Left lung (tissue), 4 donors: ENCODE measurements at regions not wholly inside any gene's neighbourhood (a gene's known extent, or its start where the extent isn't known, plus 50 kb on each side); places are given as distances from the start of the nearest gene placed in this dataset.
A peak's percentile ranks its signal among the peaks of the same experiment; 100 is the strongest.

Experiments used
- ATAC-seq: fragments of 200-7000 bp; cut with Tn5 transposase; one replicate; pipeline ENCODE4 v1.9.1; 2020; ENCODE audit warnings: moderate library complexity
- DNase-seq, 4 donors: peaks; one replicate each; pipeline ENCODE4 v3.0.0-alpha.2; 2013 to 2020
- H3K27ac ChIP-seq, 2 donors: fragments of 200-600 bp; sonication (generic) in 1 of 2; one replicate each; pipeline versions ENCODE4 v1.5.0 to v1.8.0; 2020 to 2021
- H3K27me3 ChIP-seq, 2 donors: fragments of 200-600 bp; sonication (generic) in 1 of 2; one replicate each; pipeline versions ENCODE4 v1.5.0 to v1.8.0; 2020 to 2021
- H3K36me3 ChIP-seq, 2 donors: fragments of 200-600 bp; sonication (generic) in 1 of 2; one replicate each; pipeline versions ENCODE4 v1.5.0 to v1.8.0; 2020 to 2021
- H3K4me1 ChIP-seq, 2 donors: fragments of 200-600 bp; one replicate each; pipeline ENCODE4 v1.8.0; 2021
- H3K4me3 ChIP-seq, 2 donors: fragments of 200-600 bp; sonication (generic) in 1 of 2; one replicate each; pipeline versions ENCODE4 v1.5.0 to v1.8.0; 2020 to 2021; ENCODE audit warnings: mild to moderate bottlenecking in 1 of 2
- H3K9me3 ChIP-seq, 2 donors: fragments of 200-600 bp; sonication (generic) in 1 of 2; one replicate each; pipeline versions ENCODE4 v1.5.0 to v1.8.0; 2020 to 2021
- CTCF ChIP-seq, 2 donors: fragments of 200-600 bp; sonication (generic) in 1 of 2; IDR thresholded peaks; one replicate each; pipeline versions ENCODE4 v1.5.0 to v1.8.0; 2021; ENCODE audit warnings: antibody characterized with exemption in 2 of 2
- intact Hi-C, 2 donors: fragments of 100-400 bp; cut with DNase I; formaldehyde crosslinking; loops; one replicate each; pipeline versions ENCODE4 v1.11.2 to v1.14.2; 2022
- donor health status: DM: no; HTN: yes; CAD: no.
- donor health status: DM: no; HTN: no; CAD: no.

- no peak for TF ChIP-seq CTCF (IDR thresholded peaks at IDR 0.05)
- DNase-seq: no peak
- intact Hi-C loops: no loop called here
Measured at GRCh38 chr3:162171970-162172369, 675.4 kb downstream of the OTOL1 start.

GRCh38 chr3:162175145-162175544 is 678.5 kb downstream of the OTOL1 start:
- intact Hi-C loops: no loop called here
- no peak for ATAC-seq

More at GRCh38 chr3:162171970-162172369, 675.4 kb downstream of the OTOL1 start:
- no peaks in the 10 kb centered on the region for H3K36me3 ChIP-seq
- H3K4me1 ChIP-seq: no peaks in the 10 kb centered on the region
- no peak overlapping the region for H3K27ac ChIP-seq
- peaks cover 0 to 10% of the 10 kb centered on the region in 2 donors for H3K9me3 ChIP-seq
- H3K27me3 ChIP-seq: no peaks in the 10 kb centered on the region
- peak; percentile 84 for ATAC-seq
- H3K4me3 ChIP-seq: no peak overlapping the region

GRCh38 chr3:162175878-162176277 is 679.3 kb downstream of the OTOL1 start:
- Histone ChIP-seq H3K36me3 (no peaks in the 10 kb centered on the region), H3K27me3 (no peaks in the 10 kb centered on the region), H3K9me3 (peaks cover 0 to 10% of the 10 kb centered on the region in 2 donors), H3K27ac (no peak overlapping the region), H3K4me3 (no peak overlapping the region), H3K4me1 (no peaks in the 10 kb centered on the region)
- DNase-seq: no peak
- intact Hi-C loops: no loop called here
- no peak for ATAC-seq
- TF ChIP-seq CTCF (IDR thresholded peaks at IDR 0.05): no peak

More at GRCh38 chr3:162175145-162175544, 678.5 kb downstream of the OTOL1 start:
- H3K9me3 ChIP-seq: peaks cover 0 to 10% of the 10 kb centered on the region in 2 donors
- DNase-seq: no peak
- no peaks in the 10 kb centered on the region for H3K4me1 ChIP-seq
- H3K27ac ChIP-seq: no peak overlapping the region
- no peaks in the 10 kb centered on the region for H3K36me3 ChIP-seq
- H3K27me3 ChIP-seq: no peaks in the 10 kb centered on the region
- no peak for TF ChIP-seq CTCF (IDR thresholded peaks at IDR 0.05)
- H3K4me3 ChIP-seq: no peak overlapping the region

GRCh38 chr3:162183440-162183839 is 686.8 kb downstream of the OTOL1 start:
- no peaks in the 10 kb centered on the region for H3K36me3 ChIP-seq
- TF ChIP-seq CTCF (IDR thresholded peaks at IDR 0.05): no peak
- H3K4me1 ChIP-seq: no peaks in the 10 kb centered on the region
- no peak overlapping the region for H3K4me3 ChIP-seq
- H3K27me3 ChIP-seq: no peaks in the 10 kb centered on the region
- H3K9me3 ChIP-seq: peaks cover 0 to 21% of the 10 kb centered on the region in 2 donors
- DNase-seq: no peak
- intact Hi-C loops: no loop called here
- no peak for ATAC-seq
- H3K27ac ChIP-seq: no peak overlapping the region

GRCh38 chr3:162192340-162193029 is 695.9 kb downstream of the OTOL1 start:
- H3K36me3 ChIP-seq: no peaks in the 10 kb centered on the region
- H3K27ac ChIP-seq: no peak overlapping the region
- peaks cover 0 to 5% of the 10 kb centered on the region in 2 donors for H3K9me3 ChIP-seq
- no peaks in the 10 kb centered on the region for H3K27me3 ChIP-seq
- no peaks in the 10 kb centered on the region for H3K4me1 ChIP-seq
- H3K4me3 ChIP-seq: no peak overlapping the region
- no peak for DNase-seq
- intact Hi-C loops: no loop called here
- no peak for ATAC-seq
- TF ChIP-seq CTCF (IDR thresholded peaks at IDR 0.05): no peak
